ENCODE measurements at regions not wholly inside any gene's neighbourhood (a gene's known extent, or its start where the extent isn't known, plus 50 kb on each side); places are given as distances from the start of the nearest gene placed in this dataset.

DNA sequence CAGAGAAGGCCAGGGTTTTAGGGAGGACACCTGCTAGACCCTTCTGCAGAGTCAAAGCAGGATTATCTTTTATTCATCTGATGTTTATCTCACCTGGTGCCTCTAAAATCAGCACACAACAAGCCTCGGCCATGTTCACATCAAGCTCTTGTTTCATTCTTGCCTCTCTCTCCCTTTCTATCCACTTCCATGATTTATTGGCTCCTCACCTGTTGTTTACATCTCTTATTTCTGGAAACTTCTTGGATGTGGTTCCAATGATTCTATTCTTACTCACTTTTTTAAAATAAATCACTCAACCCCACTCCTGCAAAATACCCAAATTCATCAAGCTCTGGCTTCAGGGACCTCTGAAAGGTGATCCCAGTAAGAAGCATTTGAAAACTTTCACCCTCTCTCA, 407.0 kb upstream of the KLF4 start:
- DNase-seq: no peak

GRCh38 chr9:107895501-107896001, 406.0 kb upstream of the KLF4 start:
- DNase-seq: no peak

DNA sequence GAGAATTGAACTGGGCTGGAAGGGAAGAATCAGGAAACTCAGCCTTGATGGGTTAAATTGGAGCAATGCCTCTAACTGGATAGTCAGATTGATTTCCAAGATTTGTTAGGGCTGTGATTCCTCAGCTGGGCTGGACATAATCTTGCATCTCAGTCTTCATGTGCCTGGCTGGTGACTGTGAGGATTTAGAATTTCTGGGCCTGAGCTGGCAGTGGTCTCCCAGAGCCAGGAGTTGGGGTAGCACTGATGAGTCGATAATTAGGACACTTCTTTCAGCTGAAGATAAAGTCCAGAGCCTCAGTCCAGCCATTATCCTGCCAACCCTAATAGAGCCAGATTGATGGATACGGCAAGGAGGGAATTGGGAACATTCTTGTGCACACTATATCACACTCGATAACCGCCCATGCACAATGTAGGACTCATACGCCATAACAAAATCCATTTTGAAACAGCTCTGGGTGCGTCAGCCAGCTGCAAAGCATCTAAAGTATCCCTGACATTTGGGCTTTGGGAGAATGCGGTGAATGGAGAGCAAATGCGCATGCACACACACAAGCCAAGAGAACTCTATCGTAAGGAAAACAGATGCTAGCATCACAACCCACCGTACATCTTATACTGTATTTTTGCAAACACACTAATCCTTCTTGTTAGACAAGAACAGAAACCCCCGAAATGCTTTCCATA, 405.1 kb upstream of the KLF4 start:
- DNase-seq: no peak

GRCh38 chr9:107890921-107891465, 401.4 kb upstream of the KLF4 start:
- no peak for DNase-seq

DNA sequence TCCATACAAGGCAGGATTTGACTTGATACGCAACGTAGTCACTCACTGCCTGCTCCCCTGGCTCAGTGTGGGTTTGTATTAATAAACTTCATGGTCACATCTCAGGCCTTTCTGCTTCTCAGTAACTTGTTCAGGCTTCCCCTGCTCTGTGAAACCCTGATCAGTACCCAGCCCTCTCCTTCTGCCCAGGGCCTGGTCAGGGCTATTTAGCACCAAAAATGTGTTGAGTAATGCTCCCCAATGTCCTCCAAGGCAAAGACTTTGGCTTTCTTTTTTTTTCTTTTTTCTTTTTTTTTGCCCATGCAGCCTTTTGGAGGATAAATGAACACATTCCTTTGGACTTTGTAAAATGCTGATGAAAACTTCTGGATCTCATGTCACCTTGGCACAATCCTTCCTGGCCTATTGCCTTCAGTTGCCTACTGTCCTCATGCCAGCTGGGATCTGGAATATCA, 399.2 kb upstream of the KLF4 start:
- DNase-seq: no peak

DNA sequence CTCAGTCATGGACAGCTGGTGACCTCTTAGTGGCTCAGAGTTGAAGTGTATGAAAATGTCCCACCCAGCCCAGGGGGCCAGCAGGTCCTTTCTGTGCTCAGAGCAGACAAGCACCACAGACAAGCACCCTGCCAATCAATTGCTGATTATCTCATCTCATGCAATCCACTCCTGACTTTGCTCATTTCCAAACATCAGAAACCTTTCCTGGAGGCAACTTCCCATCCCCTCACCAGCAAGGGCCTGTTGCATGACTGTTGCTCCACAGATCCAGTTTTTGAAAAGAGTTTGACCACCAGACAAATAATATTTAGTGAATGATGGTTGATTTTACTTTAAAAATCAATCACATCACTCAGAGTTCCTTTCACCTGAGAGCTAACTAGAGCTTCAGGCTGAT, 397.3 kb upstream of the KLF4 start:
- DNase-seq: peak in 3 of 4 experiments; percentile 29 to 34 (median 30)

- peak; percentile 64 to 84 (median 77) for DNase-seq
Measured at GRCh38 chr9:107883496-107884124, 394.0 kb upstream of the KLF4 start.

- DNase-seq: no peak
Measured at GRCh38 chr9:107881626-107882300, 392.2 kb upstream of the KLF4 start.

GRCh38 chr9:107878462-107878861, 388.9 kb upstream of the KLF4 start:
- peak; percentile 25 to 48 (median 37) for DNase-seq

- DNase-seq: no peak
Measured at GRCh38 chr9:107875571-107875980, 386.0 kb upstream of the KLF4 start.

GRCh38 chr9:107874591-107875369, 385.2 kb upstream of the KLF4 start:
- peak; percentile 49 to 79 (median 64) for DNase-seq

GRCh38 chr9:107874137-107874536, 384.6 kb upstream of the KLF4 start:
- no peak for DNase-seq

DNA sequence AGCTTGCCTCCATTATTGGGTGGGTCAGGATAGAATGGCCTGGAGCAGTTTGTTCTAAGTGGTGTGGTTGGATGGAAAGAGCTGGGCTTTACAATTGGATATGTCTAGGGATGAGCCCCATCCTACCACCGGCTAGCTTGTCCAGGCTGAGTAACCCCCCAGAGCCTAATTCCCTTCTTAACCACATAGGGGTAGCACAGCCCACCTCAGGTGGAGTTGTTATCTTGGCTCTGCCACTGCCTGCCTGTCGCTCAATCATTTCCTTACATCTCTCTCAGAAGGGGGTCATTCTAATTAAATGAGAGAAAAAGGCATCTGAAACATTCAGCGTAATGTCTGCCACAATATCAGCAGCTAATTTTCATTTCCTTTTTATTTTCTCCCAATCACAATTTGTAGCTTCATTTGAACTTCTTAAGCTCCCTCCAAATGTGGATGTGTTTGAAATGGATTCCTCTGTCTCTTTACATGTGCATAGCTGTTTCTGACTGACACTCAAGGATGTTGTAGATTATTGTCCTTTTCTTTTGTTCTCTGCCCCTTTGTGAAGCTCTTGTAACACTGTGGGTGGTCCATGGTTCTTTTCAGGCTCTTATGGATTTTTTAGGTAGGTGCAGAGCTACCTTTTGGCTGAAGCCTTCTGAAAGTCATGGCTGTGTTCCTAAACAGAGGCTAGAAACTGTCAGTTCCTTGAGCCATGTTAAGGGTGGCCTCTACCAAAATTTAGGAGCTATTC, 383.1 kb upstream of the KLF4 start:
- no peak for DNase-seq

GRCh38 chr9:107870927-107871680, 381.5 kb upstream of the KLF4 start:
- DNase-seq: no peak

- no peak for DNase-seq
Measured at GRCh38 chr9:107870221-107870620, 380.7 kb upstream of the KLF4 start.

- DNase-seq: no peak
Measured at GRCh38 chr9:107869111-107869510, 379.5 kb upstream of the KLF4 start.

DNA sequence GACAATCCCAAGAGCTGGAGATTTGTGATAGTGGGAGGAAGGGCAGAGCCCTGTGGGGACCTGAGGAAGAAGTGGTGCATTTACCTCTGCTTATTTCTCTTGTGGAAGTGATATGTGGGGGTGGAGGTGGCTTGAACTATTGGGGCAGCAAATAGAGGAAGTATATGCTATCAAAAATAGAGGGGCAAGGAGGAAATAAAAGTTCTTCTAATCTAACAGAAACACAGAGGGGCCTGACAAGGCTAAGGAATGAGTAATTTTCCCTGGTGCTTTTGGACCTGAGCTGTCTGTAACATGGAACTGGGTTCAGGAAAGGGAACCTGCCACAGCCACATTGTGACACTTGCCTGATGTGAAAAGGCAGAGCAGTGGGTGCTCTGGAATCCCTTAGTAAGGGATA, 378.6 kb upstream of the KLF4 start:
- DNase-seq: peak in 3 of 4 experiments; percentile 25 to 43 (median 41)

GRCh38 chr9:107867738-107868137, 378.2 kb upstream of the KLF4 start:
- no peak for DNase-seq

- DNase-seq: peak; percentile 45 to 78 (median 68)
Measured at GRCh38 chr9:107866711-107867311, 377.2 kb upstream of the KLF4 start.

DNA sequence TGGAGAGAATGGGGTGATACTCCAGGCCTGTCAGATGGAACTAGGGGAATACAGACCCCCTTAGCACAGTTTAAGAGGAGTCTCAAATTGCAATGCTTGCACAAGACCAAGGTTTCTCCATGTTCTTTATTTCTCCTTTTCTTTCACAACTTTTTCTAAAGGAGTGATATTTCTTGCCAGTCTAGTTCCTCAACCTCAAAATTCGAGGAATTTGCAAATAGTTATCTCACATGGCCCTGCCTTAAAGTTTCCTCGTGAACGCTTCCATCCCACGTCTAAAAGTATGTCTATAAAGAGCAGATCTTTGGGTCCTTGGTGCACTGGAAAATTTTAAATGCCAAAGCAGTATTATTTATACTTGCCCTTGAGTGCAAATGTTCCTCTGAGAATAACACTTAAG, 373.8 kb upstream of the KLF4 start:
- peak; percentile 45 to 84 (median 70) for DNase-seq
